ENCODE measurements at regions not wholly inside any gene's neighbourhood (a gene's known extent, or its start where the extent isn't known, plus 50 kb on each side); places are given as distances from the start of the nearest gene placed in this dataset.

DNA sequence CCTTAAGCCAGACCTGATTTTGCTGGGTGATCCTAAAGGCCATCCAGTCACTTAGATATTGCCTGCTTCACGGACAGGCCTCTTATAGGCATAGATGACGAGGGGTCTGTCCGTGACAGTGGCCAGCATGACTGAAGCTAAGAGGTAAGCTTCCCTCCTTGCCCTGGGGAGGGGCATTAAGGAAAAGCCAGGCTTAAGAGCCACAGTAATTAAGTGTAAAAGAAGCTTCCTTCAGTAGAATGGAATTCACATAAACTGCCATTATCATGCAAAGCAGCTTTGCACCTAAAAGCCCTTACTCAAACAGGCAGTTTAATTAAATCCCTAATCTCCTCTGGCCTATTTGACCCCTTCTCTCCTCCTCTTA lies 99.4 kb upstream of the PKDCC start:
- ChIA-PET CTCF (no interaction called here), POLR2A (no interaction called here)
- H3K27me3 Mint-ChIP-seq, result peaks cover 3% of the 10 kb centered on the region
- no peak overlapping the region for H3K4me3 Mint-ChIP-seq
- peaks cover under 1% of the 10 kb centered on the region for H3K4me1 Mint-ChIP-seq
- H3K9me3 Mint-ChIP-seq, result no peaks in the 10 kb centered on the region
- H3K27ac Mint-ChIP-seq, result no peak overlapping the region
- no peak for DNase-seq
- H3K36me3 Mint-ChIP-seq (ENCODE audit: low read depth), result no peaks in the 10 kb centered on the region

DNA sequence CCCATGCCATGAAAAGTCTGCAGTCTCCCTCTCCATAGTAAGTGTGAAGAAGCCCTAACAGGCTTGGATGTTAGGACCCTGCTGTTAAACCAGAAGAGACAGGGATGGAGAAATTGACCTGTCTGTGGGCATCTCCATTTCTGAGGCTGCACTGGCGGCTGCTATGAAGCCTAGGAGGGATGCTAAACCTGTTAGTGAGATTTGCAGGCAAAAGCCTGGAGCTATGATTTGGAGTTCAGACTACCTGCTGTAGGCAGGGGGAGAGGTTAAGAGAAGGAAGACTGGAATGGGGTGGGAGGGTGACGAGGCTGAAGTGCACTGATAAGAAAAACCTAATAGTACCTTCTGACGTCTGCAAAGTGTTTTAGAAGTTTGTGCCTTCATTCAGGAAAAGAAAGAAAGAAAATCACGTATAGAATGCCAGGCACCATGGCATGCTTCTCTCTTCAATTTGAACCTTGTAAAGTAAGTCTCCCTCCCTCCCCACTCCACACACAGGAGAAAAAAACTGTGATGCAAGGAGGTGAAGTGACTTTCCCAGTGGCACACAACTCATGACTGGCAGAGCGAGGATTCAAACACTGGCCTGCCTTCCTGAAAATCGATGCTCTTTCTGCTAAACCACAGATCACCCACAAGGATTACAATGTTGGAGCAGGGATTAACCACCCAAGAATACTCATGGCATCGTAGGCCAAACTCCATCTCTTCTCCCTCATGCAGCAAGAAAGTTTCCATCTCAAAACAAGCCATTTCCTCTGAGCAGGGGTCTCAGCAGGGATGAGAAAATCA lies 98.5 kb upstream of the PKDCC start:
- ChIA-PET CTCF (no interaction called here), POLR2A (no interaction called here)
- no peaks in the 10 kb centered on the region for H3K36me3 Mint-ChIP-seq (ENCODE audit: low read depth)

DNA sequence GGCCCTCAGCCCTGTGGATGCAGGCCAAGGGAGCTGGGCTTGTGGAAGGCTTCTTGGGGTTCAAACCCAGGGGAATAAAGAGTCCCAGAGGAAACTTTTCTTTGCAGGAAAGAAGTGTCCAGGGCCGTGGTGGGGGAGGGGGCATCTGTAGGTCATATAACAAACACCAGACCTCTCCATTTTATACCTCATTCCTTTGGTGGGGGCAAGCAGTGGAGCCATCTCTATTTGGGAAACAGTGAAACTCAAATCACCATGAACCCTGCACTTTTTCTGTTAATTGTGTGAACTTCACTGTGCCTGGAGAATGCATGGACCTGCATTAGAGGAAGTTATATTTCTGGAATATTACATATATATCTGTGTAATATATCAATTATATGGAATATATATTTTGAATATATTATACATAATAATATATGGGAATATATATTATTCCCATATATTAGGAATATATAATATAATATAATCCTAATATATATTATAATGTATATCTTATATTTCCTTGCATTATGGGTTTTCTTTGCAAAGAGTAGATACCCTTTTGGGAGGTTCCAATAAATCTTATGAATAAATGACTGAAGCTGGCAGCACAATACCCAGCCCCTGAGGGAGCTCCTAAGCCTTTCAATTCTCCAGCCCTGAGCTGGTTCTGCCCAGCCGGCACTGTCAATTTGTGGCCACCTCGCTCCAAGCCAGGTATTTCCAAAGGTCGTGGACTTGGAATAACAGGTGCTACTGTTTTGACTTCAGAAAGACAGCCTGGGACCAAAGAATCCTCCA lies 97.7 kb upstream of the PKDCC start:
- Mint-ChIP-seq H3K4me1 (peaks cover 7% of the 10 kb centered on the region), H3K27me3 (peaks cover 3% of the 10 kb centered on the region), H3K4me3 (no peak overlapping the region), H3K9me3 (no peaks in the 10 kb centered on the region), H3K36me3 (ENCODE audit: low read depth) (no peaks in the 10 kb centered on the region), H3K27ac (no peak overlapping the region)
- DNase-seq, result no peak
- ChIA-PET CTCF (interaction anchor here (1.0 kb wide), 1 partner anchor 137 kb away, joined by 3 read pairs; no protein-coding TSS in a partner anchor), POLR2A (no interaction called here)

More for the DNA sequence above, 98.5 kb upstream of the PKDCC start:
- Mint-ChIP-seq H3K4me1 (peaks cover 7% of the 10 kb centered on the region), H3K27me3 (peaks cover 3% of the 10 kb centered on the region), H3K4me3 (no peak overlapping the region), H3K9me3 (no peaks in the 10 kb centered on the region), H3K27ac (no peak overlapping the region)
- DNase-seq, result no peak

DNA sequence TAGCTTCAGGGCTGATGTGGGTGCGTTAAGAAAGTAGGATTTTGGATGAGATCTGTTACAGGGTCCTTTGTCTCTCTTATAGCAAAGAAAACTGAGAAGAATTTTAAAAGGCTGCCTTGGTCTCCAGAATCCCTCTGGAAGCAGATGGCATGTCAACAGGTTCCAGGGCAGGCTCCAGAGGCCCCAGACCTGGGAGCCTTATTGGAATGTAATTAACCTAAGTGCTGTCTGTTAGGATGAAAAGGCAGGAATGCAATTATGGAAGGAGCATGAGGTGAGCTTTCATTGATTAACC lies 97.2 kb upstream of the PKDCC start:
- H3K4me3 Mint-ChIP-seq, result no peak overlapping the region
- no peaks in the 10 kb centered on the region for H3K36me3 Mint-ChIP-seq (ENCODE audit: low read depth)
- H3K27me3 Mint-ChIP-seq, result peaks cover 5% of the 10 kb centered on the region
- peaks cover 7% of the 10 kb centered on the region for H3K4me1 Mint-ChIP-seq
- H3K9me3 Mint-ChIP-seq, result no peaks in the 10 kb centered on the region
- CTCF ChIA-PET, result interaction anchor here (1.0 kb wide), 1 partner anchor 136 kb away, joined by 3 read pairs; no protein-coding TSS in a partner anchor
- DNase-seq, result no peak
- H3K27ac Mint-ChIP-seq, result no peak overlapping the region
- POLR2A ChIA-PET, result no interaction called here

DNA sequence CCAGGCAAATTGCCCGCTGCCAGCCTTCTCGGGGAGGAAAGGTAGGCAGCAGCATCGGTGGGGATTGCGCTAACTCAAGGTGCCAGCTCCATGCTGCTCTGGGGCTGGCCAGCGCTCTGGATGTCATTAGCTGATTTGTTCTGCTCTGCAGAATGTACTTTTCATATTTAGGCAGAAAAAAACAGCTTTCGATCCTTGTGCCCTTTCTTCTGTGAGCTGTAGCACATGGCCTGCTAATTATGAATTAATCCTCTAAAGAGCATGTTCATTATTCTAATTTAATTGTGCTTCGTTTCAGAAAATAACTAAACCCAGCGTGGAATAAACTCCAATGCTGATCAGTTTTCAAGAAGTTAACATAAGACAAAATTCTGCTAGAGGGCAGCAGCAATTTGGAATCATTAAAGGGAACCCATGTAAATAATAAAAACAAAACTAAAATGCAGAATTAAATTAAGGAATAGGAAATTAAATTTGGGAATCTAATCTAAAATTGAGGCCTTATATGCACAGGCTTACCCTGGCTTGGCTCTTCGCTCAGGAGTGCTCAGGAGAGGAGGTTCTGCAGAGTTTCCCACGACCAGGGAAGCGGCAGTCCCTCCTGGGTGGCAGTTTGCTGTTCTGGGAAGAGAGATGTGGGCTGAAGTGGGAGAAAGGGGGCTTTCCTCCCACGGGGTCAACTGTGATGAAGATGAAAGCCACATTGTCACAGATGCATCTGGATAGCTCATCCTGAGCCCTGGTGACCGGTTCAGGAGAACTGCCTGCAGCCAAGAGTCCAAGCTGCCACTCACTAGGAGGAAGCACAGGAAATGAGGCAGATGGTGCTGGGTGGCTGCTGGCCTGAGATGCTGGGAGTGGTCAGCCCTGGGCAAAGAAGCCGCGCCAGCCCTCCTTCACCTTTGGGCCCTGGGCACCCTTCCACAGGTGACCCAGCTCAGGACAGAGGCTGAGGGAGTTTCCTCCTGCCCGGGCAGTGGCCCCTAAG lies 93.2 kb upstream of the PKDCC start:
- ChIA-PET CTCF (no interaction called here), POLR2A (no interaction called here)
- Mint-ChIP-seq H3K36me3 (ENCODE audit: low read depth) (no peaks in the 10 kb centered on the region), H3K4me3 (no peak overlapping the region), H3K9me3 (no peaks in the 10 kb centered on the region), H3K27me3 (peaks cover 8% of the 10 kb centered on the region), H3K27ac (no peak overlapping the region), H3K4me1 (peaks cover 7% of the 10 kb centered on the region)
- no peak for DNase-seq

DNA sequence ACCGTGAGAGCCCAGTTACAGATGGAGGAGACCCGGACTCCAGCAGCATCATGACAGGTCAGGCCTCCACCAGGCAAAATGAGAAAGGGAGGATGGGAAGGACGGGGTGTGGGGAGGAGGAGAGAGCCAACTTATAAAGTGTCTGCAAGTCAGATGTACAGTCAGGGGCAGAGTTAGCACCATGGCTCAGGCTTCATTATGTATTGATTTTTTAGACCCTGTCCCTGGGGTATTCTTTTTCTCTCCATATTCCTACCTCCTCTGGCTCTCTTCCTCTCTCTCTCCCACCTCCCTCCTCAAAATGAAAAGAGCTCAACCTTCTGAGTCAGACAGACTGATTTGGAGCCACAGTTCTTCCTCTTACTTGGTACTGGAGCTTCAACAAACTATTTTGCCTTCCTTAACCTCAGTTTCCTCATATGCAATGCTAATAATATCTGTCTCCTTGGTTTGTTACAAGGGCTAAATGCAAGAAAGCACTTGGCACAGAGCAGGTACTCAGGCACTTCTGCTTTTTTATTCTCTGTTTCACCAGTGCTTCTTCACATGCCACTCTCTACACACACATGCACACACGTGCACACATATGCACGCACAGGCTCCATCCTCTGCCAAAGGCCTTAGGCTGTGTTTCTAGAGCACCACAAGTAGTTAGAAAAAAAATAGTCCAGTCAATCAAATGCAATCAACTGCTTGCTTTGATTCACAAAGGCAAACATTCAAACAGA lies 92.3 kb upstream of the PKDCC start:
- Mint-ChIP-seq H3K27me3 (peaks cover 10% of the 10 kb centered on the region), H3K27ac (no peak overlapping the region), H3K4me1 (peaks cover 7% of the 10 kb centered on the region), H3K4me3 (no peak overlapping the region), H3K9me3 (no peaks in the 10 kb centered on the region), H3K36me3 (ENCODE audit: low read depth) (no peaks in the 10 kb centered on the region)
- POLR2A ChIA-PET, result no interaction called here
- CTCF ChIA-PET, result no interaction called here
- no peak for DNase-seq

DNA sequence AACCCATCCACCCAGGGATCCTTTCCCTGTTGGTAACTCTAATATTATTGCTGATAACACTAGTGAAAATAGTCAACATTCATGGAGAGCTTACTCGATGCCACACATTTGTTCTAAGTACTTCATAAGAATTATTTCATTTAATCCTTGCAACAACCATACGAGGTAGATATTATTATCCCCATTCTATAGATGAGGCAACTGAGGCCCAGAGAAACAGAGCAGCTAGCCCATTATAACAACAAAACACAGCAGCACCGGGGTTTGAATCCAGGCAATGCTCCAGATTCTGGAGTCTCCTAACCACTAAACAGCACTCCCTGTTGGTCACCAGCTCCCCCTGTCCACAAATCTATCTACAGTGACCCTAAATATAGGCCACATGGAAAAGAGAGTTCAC lies 90.4 kb upstream of the PKDCC start:
- Mint-ChIP-seq H3K27me3 (peaks cover 12% of the 10 kb centered on the region), H3K9me3 (no peaks in the 10 kb centered on the region), H3K36me3 (ENCODE audit: low read depth) (no peaks in the 10 kb centered on the region), H3K4me1 (peaks cover 7% of the 10 kb centered on the region), H3K27ac (no peak overlapping the region), H3K4me3 (no peak overlapping the region)
- no peak for DNase-seq
- ChIA-PET POLR2A (no interaction called here), CTCF (no interaction called here)

DNA sequence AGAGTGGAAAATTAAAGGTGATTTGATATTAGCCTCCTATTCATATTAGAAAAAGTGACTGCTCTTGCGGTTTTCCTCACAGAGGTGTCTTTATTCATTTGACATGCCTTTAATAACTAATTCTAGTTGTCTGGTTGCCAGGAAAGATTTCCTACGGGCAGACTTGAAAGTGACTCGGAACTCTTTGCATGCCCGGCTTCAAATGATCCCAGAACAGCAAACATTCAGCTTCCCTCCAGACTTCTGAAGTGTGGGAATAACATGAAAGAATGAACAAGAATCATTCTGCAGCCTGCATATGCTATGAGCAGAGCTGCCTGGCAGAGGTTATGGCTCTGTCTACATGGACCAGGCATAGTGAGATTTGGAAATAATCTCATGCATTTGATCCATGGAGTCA lies 89.6 kb upstream of the PKDCC start:
- no peaks in the 10 kb centered on the region for H3K36me3 Mint-ChIP-seq (ENCODE audit: low read depth)
- H3K27me3 Mint-ChIP-seq, result peaks cover 13% of the 10 kb centered on the region
- H3K27ac Mint-ChIP-seq, result no peak overlapping the region
- CTCF ChIA-PET, result no interaction called here
- no peaks in the 10 kb centered on the region for H3K9me3 Mint-ChIP-seq
- H3K4me1 Mint-ChIP-seq, result peaks cover 7% of the 10 kb centered on the region
- DNase-seq, result no peak
- no peak overlapping the region for H3K4me3 Mint-ChIP-seq
- POLR2A ChIA-PET, result no interaction called here

DNA sequence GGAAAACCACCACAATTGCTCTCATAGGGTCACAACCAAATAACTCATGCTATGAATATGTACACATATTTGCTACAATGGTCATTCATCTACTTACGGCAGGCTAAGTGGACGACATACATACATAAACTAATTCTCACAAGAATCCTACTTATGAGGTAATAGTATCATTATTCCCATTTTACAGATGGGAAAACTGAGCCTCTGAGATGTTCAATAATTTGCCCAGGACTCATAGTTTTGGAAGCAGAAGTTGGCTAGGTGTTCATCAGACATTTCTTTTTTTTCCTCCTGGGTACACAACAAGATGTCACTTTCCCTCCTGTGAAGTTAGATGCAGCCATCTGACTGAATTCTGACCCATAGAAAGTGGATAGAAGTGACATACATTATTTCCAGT lies 89.0 kb upstream of the PKDCC start:
- ChIA-PET CTCF (no interaction called here), POLR2A (no interaction called here)
- Mint-ChIP-seq H3K36me3 (ENCODE audit: low read depth) (no peaks in the 10 kb centered on the region), H3K4me1 (peaks cover 2% of the 10 kb centered on the region), H3K9me3 (no peaks in the 10 kb centered on the region), H3K4me3 (no peak overlapping the region), H3K27ac (no peak overlapping the region), H3K27me3 (peaks cover 14% of the 10 kb centered on the region)
- DNase-seq, result no peak

DNA sequence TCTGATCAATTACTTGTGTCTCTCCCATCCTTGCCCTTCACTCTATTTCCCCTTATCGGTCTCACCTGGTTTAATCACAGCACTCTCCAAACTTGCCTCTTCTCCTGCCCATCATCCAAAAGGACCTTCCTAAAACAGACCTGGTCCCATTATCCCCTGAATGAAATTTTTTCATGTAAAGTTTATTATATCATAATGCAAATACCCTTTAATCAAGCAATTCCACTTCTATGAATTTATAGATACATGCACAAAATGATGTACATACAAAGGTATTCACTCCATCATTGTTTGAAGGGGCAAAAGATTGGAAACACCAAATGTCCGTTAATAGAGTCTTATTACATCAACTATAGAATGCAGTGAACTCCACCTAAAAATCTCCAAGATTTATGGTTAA lies 88.1 kb upstream of the PKDCC start:
- Mint-ChIP-seq H3K27ac (no peak overlapping the region), H3K36me3 (ENCODE audit: low read depth) (no peaks in the 10 kb centered on the region), H3K4me1 (no peaks in the 10 kb centered on the region), H3K9me3 (no peaks in the 10 kb centered on the region), H3K4me3 (no peak overlapping the region), H3K27me3 (peaks cover 14% of the 10 kb centered on the region)
- POLR2A ChIA-PET, result no interaction called here
- CTCF ChIA-PET, result no interaction called here
- no peak for DNase-seq

DNA sequence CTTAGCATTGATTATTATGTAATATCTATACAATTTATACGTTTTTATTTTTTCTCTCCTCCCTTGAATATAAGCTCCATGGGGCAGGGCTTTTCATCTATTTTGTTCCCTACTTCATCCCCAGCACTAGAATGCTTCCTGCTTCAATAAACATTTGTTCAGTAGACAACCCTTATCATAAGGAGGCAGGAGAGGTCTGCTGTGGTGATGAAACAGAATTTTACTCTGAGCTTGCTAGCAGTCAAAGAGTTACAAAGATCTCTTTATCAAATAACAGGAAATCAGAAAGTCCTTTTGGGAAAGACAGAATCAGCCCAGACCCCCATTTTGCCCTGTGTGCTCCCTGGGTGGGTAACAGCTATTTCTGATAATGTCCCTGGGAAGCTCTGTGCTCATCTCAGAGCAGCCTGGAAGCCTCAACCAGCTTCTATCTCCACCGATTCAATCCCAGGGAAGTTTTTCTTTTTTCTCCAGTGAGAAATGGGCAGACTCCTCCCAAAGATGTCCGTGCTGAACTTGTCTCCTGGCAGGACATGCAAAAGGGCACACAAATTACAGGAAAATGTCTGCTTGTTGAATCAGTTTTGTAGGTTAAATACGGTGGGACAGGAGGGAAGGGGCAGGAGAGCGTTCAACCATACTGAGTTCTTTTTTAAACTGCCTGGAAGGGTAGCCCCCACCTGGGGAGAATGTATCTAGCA lies 84.7 kb upstream of the PKDCC start:
- H3K4me3 Mint-ChIP-seq, result no peak overlapping the region
- no peaks in the 10 kb centered on the region for H3K4me1 Mint-ChIP-seq
- DNase-seq, result no peak
- no peaks in the 10 kb centered on the region for H3K9me3 Mint-ChIP-seq
- H3K27ac Mint-ChIP-seq, result no peak overlapping the region
- ChIA-PET POLR2A (no interaction called here), CTCF (no interaction called here)
- H3K27me3 Mint-ChIP-seq, result peaks cover 7% of the 10 kb centered on the region
- H3K36me3 Mint-ChIP-seq (ENCODE audit: low read depth), result no peaks in the 10 kb centered on the region

DNA sequence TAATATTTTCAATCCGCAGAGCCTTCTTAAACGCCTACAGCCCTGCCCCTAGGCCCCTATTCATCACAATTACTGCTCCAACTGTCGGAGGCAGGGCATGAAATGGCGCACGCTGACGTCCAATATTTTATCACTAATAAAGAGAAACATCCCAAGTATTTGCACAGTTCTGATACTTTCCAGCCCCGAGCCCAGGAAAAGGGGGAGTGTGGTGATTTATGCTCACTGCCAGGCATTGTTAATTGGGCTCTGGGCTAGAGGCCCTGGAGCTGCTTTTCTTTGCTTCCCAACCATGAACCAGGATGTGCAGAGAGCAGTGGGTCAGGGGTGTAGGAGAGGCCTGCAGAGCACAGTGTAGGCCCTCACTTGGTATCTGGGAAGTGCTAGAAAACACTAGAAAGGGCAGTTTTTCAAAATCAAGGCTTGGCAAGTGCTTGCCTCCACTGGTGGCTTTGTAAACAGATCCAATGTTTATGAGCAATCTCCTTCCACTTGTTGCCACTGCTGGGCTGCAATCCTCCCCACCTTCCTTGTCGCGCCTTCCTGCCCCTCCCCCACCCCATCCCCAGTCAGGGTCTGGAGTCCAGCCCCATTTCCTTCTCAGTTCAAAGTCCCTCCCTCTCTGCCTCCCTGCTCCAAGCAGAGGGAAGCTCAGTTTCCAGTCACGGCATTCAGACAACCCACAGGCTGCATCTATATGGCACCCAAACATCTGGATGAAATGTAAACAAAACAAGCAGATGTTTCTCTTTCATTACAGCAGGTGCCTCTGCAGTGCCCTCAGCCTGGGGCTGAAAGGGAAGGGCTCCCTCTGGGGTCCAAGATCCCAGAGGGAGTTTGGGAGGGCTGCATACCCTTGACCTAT lies 83.9 kb upstream of the PKDCC start:
- POLR2A ChIA-PET, result no interaction called here
- H3K36me3 Mint-ChIP-seq (ENCODE audit: low read depth), result no peaks in the 10 kb centered on the region
- H3K4me1 Mint-ChIP-seq, result no peaks in the 10 kb centered on the region
- H3K9me3 Mint-ChIP-seq, result no peaks in the 10 kb centered on the region
- DNase-seq, result no peak
- H3K27ac Mint-ChIP-seq, result no peak overlapping the region
- CTCF ChIA-PET, result no interaction called here
- H3K4me3 Mint-ChIP-seq, result no peak overlapping the region
- H3K27me3 Mint-ChIP-seq, result peaks cover 7% of the 10 kb centered on the region

All from activated CD4-positive, alpha-beta memory T cell treated with anti-CD3 and anti-CD28 coated beads, Interleukin-2, amount 10 ng/mL, durations not matched to agents 7 days and 5 days (primary cell).